Astrocyte (in vitro differentiated cells and primary cell): ENCODE measurements at regions not wholly inside any gene's neighbourhood (a gene's known extent, or its start where the extent isn't known, plus 50 kb on each side); places are given as distances from the start of the nearest gene placed in this dataset.

Experiments
- DNase-seq: peaks from one replicate; pipeline ENCODE4 v3.0.0-alpha.2; 2010; ENCODE audit warnings: low read depth
- FAIRE-seq: peaks from 2 replicates; lab custom pipeline; 2011; peaks lifted over from hg19 to GRCh38; lab: Jason Lieb, UNC
- H2AFZ ChIP-seq: 2 replicates; pipeline ENCODE4 v1.6.0; 2012; ENCODE audit warnings: low read depth, low read length, inconsistent platforms
- H3K27ac ChIP-seq: 2 replicates; pipeline ENCODE4 v1.5.1; 2011; ENCODE audit warnings: low read depth, low read length, inconsistent platforms
- H3K27me3 ChIP-seq: 2 replicates; pipeline ENCODE4 v1.6.0; 2011; ENCODE audit warnings: low read length, inconsistent platforms; ENCODE audit not compliant: insufficient read depth
- H3K36me3 ChIP-seq: 2 replicates; pipeline ENCODE4 v1.5.1; 2011; ENCODE audit warnings: low read length, inconsistent platforms; ENCODE audit not compliant: insufficient read depth
- H3K4me1 ChIP-seq: 2 replicates; pipeline ENCODE4 v1.5.1; 2011; ENCODE audit warnings: low read length, inconsistent platforms; ENCODE audit not compliant: insufficient read depth
- H3K4me2 ChIP-seq: 2 replicates; pipeline ENCODE4 v1.6.0; 2012; ENCODE audit warnings: low read length, inconsistent platforms
- H3K4me3 ChIP-seq: 2 replicates; pipeline ENCODE4 v1.5.1; 2011; ENCODE audit warnings: low read depth, mild to moderate bottlenecking, low read length, inconsistent platforms; ENCODE audit not compliant: insufficient read depth
- H3K79me2 ChIP-seq: 2 replicates; pipeline ENCODE4 v1.6.0; 2012; ENCODE audit warnings: mild to moderate bottlenecking, low read length, inconsistent platforms; ENCODE audit not compliant: insufficient read depth
- H3K9ac ChIP-seq: 2 replicates; pipeline ENCODE4 v1.6.0; 2012; ENCODE audit warnings: mild to moderate bottlenecking, low read length, inconsistent platforms
- H3K9me3 ChIP-seq: 2 replicates; pipeline ENCODE4 v1.5.1; 2012; ENCODE audit warnings: low read depth, mild to moderate bottlenecking, low read length, inconsistent platforms; ENCODE audit not compliant: insufficient read depth
- H4K20me1 ChIP-seq: 2 replicates; pipeline ENCODE4 v1.6.0; 2012; ENCODE audit warnings: low read length, inconsistent platforms; ENCODE audit not compliant: insufficient read depth
- H3K27ac Mint-ChIP-seq: one replicate; pipeline ENCODE4 v1.8.0; 2021; ENCODE audit warnings: mild to moderate bottlenecking, mixed read lengths; ENCODE audit not compliant: unreplicated experiment
- H3K27me3 Mint-ChIP-seq: one replicate; pipeline ENCODE4 v1.8.0; 2021; ENCODE audit warnings: low read depth, mixed read lengths; ENCODE audit not compliant: unreplicated experiment
- H3K36me3 Mint-ChIP-seq: one replicate; pipeline ENCODE4 v1.8.0; 2021; ENCODE audit warnings: low read depth, mixed read lengths; ENCODE audit not compliant: unreplicated experiment
- H3K4me1 Mint-ChIP-seq: one replicate; pipeline ENCODE4 v1.8.0; 2021; ENCODE audit warnings: low read depth, mixed read lengths; ENCODE audit not compliant: unreplicated experiment
- H3K4me3 Mint-ChIP-seq: one replicate; pipeline ENCODE4 v1.8.0; 2021; ENCODE audit warnings: mild to moderate bottlenecking, moderate library complexity, mixed read lengths; ENCODE audit not compliant: unreplicated experiment
- H3K9me3 Mint-ChIP-seq: one replicate; pipeline ENCODE4 v1.8.0; 2021; ENCODE audit warnings: mild to moderate bottlenecking, mixed read lengths; ENCODE audit not compliant: unreplicated experiment
- EZH2 ChIP-seq: IDR thresholded peaks from 2 replicates; pipeline ENCODE4 v1.6.1; 2012; ENCODE audit warnings: mild to moderate bottlenecking, low read length, inconsistent platforms; ENCODE audit not compliant: insufficient read depth
- TF ChIP-seq, protein P1 (sequence below): IDR thresholded peaks from 2 replicates; pipeline ENCODE4 v1.5.1; 2011; ENCODE audit warnings: low read depth, mild to moderate bottlenecking, inconsistent platforms, low read length, moderate library complexity; ENCODE audit not compliant: insufficient read depth

DNA sequence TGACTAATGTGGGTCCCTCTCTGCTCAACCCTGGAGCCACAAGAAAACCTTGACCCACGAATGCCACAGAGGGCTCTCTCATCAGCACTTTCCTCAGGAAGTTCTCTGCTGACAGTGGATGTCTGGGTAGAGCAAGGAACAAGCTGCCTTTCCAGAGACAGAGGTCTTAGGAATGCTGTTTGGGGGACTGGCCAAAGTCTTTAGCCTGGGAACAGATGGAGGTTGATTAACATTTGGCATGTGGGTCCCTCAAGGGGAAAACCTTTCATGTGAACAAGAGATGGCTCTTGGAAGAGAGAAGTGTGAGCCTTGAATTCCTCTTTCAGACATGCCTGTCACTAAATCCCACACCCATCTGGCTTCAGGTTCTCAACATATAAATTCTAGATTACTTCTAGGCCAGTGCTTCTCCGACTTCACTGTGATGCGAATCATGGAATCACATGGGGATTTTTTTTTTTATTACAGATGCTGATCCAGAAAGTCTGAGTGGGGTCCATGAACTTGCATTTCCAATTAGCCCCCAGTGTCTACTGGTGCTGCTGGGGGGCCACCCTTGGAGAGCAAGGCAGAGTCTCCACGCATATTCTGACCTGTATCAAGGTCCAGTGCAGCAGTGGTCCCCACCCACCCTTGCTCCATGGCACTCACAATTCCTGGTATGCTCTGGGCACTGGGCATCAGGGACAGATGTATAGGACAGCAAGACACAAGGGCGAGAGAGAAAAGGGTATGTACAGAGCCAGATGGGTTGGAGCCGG, 360.4 kb downstream of the CXCL12 start:
- no peak overlapping the region for H3K4me2 ChIP-seq
- Mint-ChIP-seq H3K4me1 (no peaks in the 10 kb centered on the region), H3K27me3 (peaks cover 11% of the 10 kb centered on the region), H3K9me3 (no peaks in the 10 kb centered on the region), H3K4me3 (no peak overlapping the region), H3K27ac (no peak overlapping the region), H3K36me3 (no peaks in the 10 kb centered on the region)
- H3K79me2 ChIP-seq: no peaks in the 10 kb centered on the region
- peaks cover 2% of the 10 kb centered on the region for H3K9me3 ChIP-seq
- DNase-seq (no peak), FAIRE-seq (no peak)
- H3K27ac ChIP-seq: no peak overlapping the region
- no peak overlapping the region for H3K9ac ChIP-seq
- H3K4me1 ChIP-seq: no peaks in the 10 kb centered on the region
- H4K20me1 ChIP-seq: no peaks in the 10 kb centered on the region
- H3K27me3 ChIP-seq: peaks cover 3% of the 10 kb centered on the region
- H3K36me3 ChIP-seq: no peaks in the 10 kb centered on the region
- no peak for TF ChIP-seq EZH2
- TF ChIP-seq, protein P1, sequence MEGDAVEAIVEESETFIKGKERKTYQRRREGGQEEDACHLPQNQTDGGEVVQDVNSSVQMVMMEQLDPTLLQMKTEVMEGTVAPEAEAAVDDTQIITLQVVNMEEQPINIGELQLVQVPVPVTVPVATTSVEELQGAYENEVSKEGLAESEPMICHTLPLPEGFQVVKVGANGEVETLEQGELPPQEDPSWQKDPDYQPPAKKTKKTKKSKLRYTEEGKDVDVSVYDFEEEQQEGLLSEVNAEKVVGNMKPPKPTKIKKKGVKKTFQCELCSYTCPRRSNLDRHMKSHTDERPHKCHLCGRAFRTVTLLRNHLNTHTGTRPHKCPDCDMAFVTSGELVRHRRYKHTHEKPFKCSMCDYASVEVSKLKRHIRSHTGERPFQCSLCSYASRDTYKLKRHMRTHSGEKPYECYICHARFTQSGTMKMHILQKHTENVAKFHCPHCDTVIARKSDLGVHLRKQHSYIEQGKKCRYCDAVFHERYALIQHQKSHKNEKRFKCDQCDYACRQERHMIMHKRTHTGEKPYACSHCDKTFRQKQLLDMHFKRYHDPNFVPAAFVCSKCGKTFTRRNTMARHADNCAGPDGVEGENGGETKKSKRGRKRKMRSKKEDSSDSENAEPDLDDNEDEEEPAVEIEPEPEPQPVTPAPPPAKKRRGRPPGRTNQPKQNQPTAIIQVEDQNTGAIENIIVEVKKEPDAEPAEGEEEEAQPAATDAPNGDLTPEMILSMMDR: no peak
- no peak overlapping the region for H3K4me3 ChIP-seq
- no peak overlapping the region for H2AFZ ChIP-seq

DNA sequence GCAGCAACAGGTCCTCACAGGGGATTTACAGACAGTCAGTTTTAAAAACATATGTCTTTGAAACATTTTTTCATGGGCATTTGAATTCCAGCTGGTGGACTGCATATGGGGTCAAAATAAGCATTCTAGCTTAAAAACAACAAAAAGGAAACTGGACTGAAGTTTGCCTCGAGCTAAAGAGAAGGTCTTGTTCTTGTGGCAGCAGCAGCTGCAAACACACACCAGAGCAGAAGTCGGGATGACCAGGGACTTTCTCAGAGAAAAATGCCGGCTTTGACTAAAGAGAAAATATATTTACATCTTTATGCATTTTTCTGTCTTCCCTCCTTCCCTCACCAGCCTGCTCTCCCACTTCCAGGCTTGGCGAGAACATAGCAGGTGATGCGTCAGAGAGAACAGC, 361.4 kb downstream of the CXCL12 start:
- no peaks in the 10 kb centered on the region for H4K20me1 ChIP-seq
- H3K4me1 ChIP-seq: no peaks in the 10 kb centered on the region
- Mint-ChIP-seq H3K9me3 (peaks cover 3% of the 10 kb centered on the region), H3K4me1 (no peaks in the 10 kb centered on the region), H3K4me3 (no peak overlapping the region), H3K36me3 (no peaks in the 10 kb centered on the region), H3K27me3 (peaks cover 7% of the 10 kb centered on the region), H3K27ac (no peak overlapping the region)
- H3K4me2 ChIP-seq: no peak overlapping the region
- TF ChIP-seq, protein P1: no peak
- TF ChIP-seq EZH2: no peak
- no peak for FAIRE-seq
- H3K79me2 ChIP-seq: no peaks in the 10 kb centered on the region
- no peak for DNase-seq
- H3K9me3 ChIP-seq: peaks cover 2% of the 10 kb centered on the region
- no peak overlapping the region for H3K4me3 ChIP-seq
- H3K27me3 ChIP-seq: peaks cover 3% of the 10 kb centered on the region
- no peak overlapping the region for H3K27ac ChIP-seq
- H2AFZ ChIP-seq: no peak overlapping the region
- H3K36me3 ChIP-seq: no peaks in the 10 kb centered on the region
- H3K9ac ChIP-seq: no peak overlapping the region

DNA sequence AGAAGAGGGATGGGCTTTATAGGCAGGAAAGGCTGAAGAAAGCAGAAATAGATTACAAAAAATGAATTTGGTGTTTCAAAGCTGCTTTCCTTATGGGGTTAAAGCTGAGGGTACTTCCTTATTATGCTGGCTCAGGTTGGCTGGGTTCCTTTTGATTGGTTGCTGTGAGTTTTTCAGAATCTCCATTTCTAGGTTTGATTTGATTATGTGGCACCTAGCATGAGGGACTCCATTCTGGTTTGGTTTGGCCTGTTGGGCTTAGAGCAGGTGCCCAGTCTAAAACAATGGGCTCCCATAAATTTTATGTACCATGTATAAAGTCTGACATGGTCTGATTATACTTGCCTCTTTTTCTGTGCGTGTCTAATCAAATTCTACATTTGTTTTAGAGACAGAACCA, 362.7 kb downstream of the CXCL12 start:
- H3K4me3 Mint-ChIP-seq: no peak overlapping the region
- FAIRE-seq: no peak
- Histone ChIP-seq H3K9me3 (peaks cover 2% of the 10 kb centered on the region), H3K79me2 (no peaks in the 10 kb centered on the region), H3K27ac (no peak overlapping the region), H2AFZ (no peak overlapping the region), H3K9ac (no peak overlapping the region), H3K4me2 (no peak overlapping the region), H3K4me3 (no peak overlapping the region), H3K4me1 (no peaks in the 10 kb centered on the region), H3K27me3 (peaks cover 3% of the 10 kb centered on the region), H4K20me1 (no peaks in the 10 kb centered on the region), H3K36me3 (no peaks in the 10 kb centered on the region)
- H3K36me3 Mint-ChIP-seq: no peaks in the 10 kb centered on the region
- peaks cover 3% of the 10 kb centered on the region for H3K9me3 Mint-ChIP-seq
- DNase-seq: no peak
- no peak for TF ChIP-seq EZH2
- TF ChIP-seq, protein P1: no peak
- H3K27ac Mint-ChIP-seq: no peak overlapping the region
- peaks cover 5% of the 10 kb centered on the region for H3K27me3 Mint-ChIP-seq
- no peaks in the 10 kb centered on the region for H3K4me1 Mint-ChIP-seq
